Neuronal stem cell (in vitro differentiated cells): ENCODE measurements at regions not wholly inside any gene's neighbourhood (a gene's known extent, or its start where the extent isn't known, plus 50 kb on each side); places are given as distances from the start of the nearest gene placed in this dataset.
"Not testable (repeated sequence)": the region's sequence is repeated elsewhere in the genome, so short reads cannot be mapped to it uniquely, and the experiment has no call there.

Source experiments
- DNase-seq: peaks from one replicate; pipeline ENCODE4 v3.0.0-alpha.2; 2013; ENCODE audit warnings: low spot score
- H2AFZ ChIP-seq: one replicate; pipeline ENCODE4 v1.6.1; 2013; ENCODE audit warnings: mild to moderate bottlenecking, low read length, inconsistent platforms
- H2AK5ac ChIP-seq: 2 replicates; pipeline ENCODE4 v1.6.1; 2013; ENCODE audit warnings: low read depth, mild to moderate bottlenecking, inconsistent platforms, low read length, moderate library complexity, mixed read lengths
- H2BK120ac ChIP-seq: 2 replicates; pipeline ENCODE4 v1.6.1; 2013; ENCODE audit warnings: low read depth, mild to moderate bottlenecking, inconsistent platforms, low read length, moderate library complexity, mixed read lengths
- H2BK12ac ChIP-seq: one replicate; pipeline ENCODE4 v1.6.1; 2013; ENCODE audit warnings: low read length, inconsistent platforms
- H2BK15ac ChIP-seq: 2 replicates; pipeline ENCODE4 v1.6.1; 2013; ENCODE audit warnings: mild to moderate bottlenecking, low read length, inconsistent platforms, mixed read lengths
- H2BK5ac ChIP-seq: one replicate; pipeline ENCODE4 v1.6.1; 2013; ENCODE audit warnings: inconsistent platforms, mild to moderate bottlenecking, low read length, moderate library complexity
- H3K14ac ChIP-seq: one replicate; pipeline ENCODE4 v1.6.1; 2013; ENCODE audit warnings: low read length, inconsistent platforms
- H3K18ac ChIP-seq: 2 replicates; pipeline ENCODE4 v1.6.1; 2013; ENCODE audit warnings: low read length, inconsistent platforms
- H3K23ac ChIP-seq: 2 replicates; pipeline ENCODE4 v1.6.1; 2013; ENCODE audit warnings: low read depth, mild to moderate bottlenecking, mixed read lengths, low read length, inconsistent platforms; ENCODE audit not compliant: poor library complexity
- H3K27ac ChIP-seq: replicated peaks from 3 replicates; pipeline ENCODE4 v1.5.1; 2013; ENCODE audit warnings: low read length, inconsistent platforms
- H3K27me3 ChIP-seq, 3 experiments: 2 replicates each; pipeline ENCODE4 v1.6.1; 2013; ENCODE audit warnings: low read length in 3 of 3, mild to moderate bottlenecking in 2 of 3, inconsistent platforms in 1 of 3, low read depth in 1 of 3, mixed read lengths in 1 of 3, moderate library complexity in 1 of 3; ENCODE audit not compliant: control insufficient read depth in 3 of 3, insufficient read depth in 3 of 3
- H3K36me3 ChIP-seq, 2 donors: replicated peaks in 1 of 2; 2 replicates each; pipeline ENCODE4 v1.6.1; 2013; ENCODE audit warnings: low read length in 2 of 2; ENCODE audit not compliant: control insufficient read depth in 2 of 2, insufficient read depth in 2 of 2
- H3K4ac ChIP-seq: 2 replicates; pipeline ENCODE4 v1.6.1; 2013; ENCODE audit warnings: inconsistent platforms, mild to moderate bottlenecking, low read length, moderate library complexity
- H3K4me1 ChIP-seq, 2 donors: 1 replicate in 1 of 2; 2 replicates in 1 of 2; pipeline ENCODE4 v1.6.1; 2013; ENCODE audit warnings: low read length in 2 of 2, low read depth in 1 of 2; ENCODE audit not compliant: control insufficient read depth in 2 of 2, insufficient read depth in 1 of 2
- H3K4me2 ChIP-seq: one replicate; pipeline ENCODE4 v1.6.1; 2013; ENCODE audit warnings: mild to moderate bottlenecking, low read length, inconsistent platforms; ENCODE audit not compliant: insufficient read depth, poor library complexity, severe bottlenecking
- H3K4me3 ChIP-seq, 2 donors: 2 replicates each; pipeline ENCODE4 v1.5.1; 2013; ENCODE audit warnings: low read length in 2 of 2, mild to moderate bottlenecking in 2 of 2, inconsistent platforms in 1 of 2, moderate library complexity in 1 of 2
- H3K79me1 ChIP-seq: one replicate; pipeline ENCODE4 v1.6.1; 2013; ENCODE audit warnings: low read depth, mild to moderate bottlenecking, inconsistent platforms, low read length, moderate library complexity
- H3K9ac ChIP-seq: one replicate; pipeline ENCODE4 v1.6.1; 2013; ENCODE audit warnings: mild to moderate bottlenecking, low read depth, low read length, inconsistent platforms; ENCODE audit not compliant: poor library complexity
- H3K9me3 ChIP-seq, 2 donors: replicated peaks in 1 of 2; 2 replicates each; pipeline versions ENCODE3 to v1.6.1; 2013; ENCODE audit warnings: low read length in 2 of 2, mild to moderate bottlenecking in 2 of 2, inconsistent platforms in 1 of 2, low read depth in 1 of 2, mixed read lengths in 1 of 2, moderate library complexity in 1 of 2; ENCODE audit not compliant: control insufficient read depth in 2 of 2, insufficient read depth in 1 of 2
- H4K8ac ChIP-seq: one replicate; pipeline ENCODE4 v1.6.1; 2013; ENCODE audit warnings: low read depth, mild to moderate bottlenecking, inconsistent platforms, low read length, moderate library complexity
- H4K91ac ChIP-seq: one replicate; pipeline ENCODE4 v1.6.1; 2013; ENCODE audit warnings: low read length, low read depth, mild to moderate bottlenecking, inconsistent platforms; ENCODE audit not compliant: poor library complexity
- WGBS, 2 donors: extraction: QIAGEN DNeasy Blood & Tissue Kit; methylation state at CpG; one replicate each; pipeline ENCODE4 v1.1.7; 2013; ENCODE audit warnings: missing lambda C conversion rate in 2 of 2, mixed read lengths in 1 of 2; ENCODE audit not compliant: insufficient read length in 2 of 2, insufficient replicate concordance in 1 of 2; ENCODE audit errors: extremely low coverage in 2 of 2; 5-methylcytosine and 5-hydroxymethylcytosine counted together

DNA sequence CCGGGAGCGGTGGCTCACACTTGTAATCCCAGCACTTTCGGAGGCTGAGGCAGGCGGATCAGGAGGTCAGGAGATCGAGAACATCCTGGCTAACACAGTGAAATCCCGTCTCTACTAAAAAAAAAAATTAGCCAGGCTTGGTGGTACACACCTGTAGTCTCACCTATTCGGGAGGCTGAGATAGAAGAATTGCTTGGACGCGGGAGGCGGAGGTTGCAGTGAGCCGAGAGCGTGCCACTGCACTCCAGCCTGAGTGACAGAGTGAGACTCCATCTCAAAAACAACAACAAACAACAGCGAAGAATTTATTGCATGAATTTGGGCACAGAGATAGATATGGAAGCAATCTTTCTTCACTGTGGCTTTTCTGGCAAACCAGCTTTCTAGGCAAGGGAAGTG, 432.9 kb downstream of the STK39 start:
- H3K9me3 ChIP-seq, H3K23ac ChIP-seq, H3K27me3 ChIP-seq, H3K4me1 ChIP-seq, H3K4me2 ChIP-seq, H3K36me3 ChIP-seq, H2BK120ac ChIP-seq, H3K4ac ChIP-seq, H3K18ac ChIP-seq, H4K91ac ChIP-seq, H3K27ac ChIP-seq, H2BK15ac ChIP-seq, H4K8ac ChIP-seq, H3K14ac ChIP-seq, H3K4me3 ChIP-seq, DNase-seq, H3K9ac ChIP-seq, H2AK5ac ChIP-seq, H2BK5ac ChIP-seq, H2AFZ ChIP-seq, H3K79me1 ChIP-seq, H2BK12ac ChIP-seq: not testable (repeated sequence)
- WGBS, 2 donors = no CpG with 5 or more reads among the region's 13 CpGs

DNA sequence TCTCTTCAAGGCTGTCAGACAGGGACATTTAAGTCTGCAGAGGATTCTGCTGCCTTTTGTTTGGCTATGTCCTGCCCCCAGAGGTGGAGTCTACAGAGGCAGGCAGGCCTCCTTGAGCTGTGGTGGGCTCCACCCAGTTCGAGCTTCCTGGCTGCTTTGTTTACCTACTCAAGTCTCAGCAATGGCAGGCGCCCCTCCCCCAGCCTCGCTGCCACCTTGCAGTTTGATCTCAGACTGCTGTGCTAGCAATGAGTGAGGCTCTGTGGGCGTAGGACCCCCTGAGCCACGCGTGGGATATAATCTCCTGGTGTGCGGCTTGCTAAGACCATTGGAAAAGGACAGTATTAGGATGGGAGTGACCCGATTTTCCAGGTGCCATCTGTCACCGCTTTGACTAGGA, 437.6 kb downstream of the STK39 start:
- H2AFZ ChIP-seq, H3K23ac ChIP-seq, H3K79me1 ChIP-seq, H2BK120ac ChIP-seq, H2AK5ac ChIP-seq, H2BK12ac ChIP-seq, H3K9me3 ChIP-seq, H3K4me2 ChIP-seq, H2BK5ac ChIP-seq, H3K14ac ChIP-seq, H3K27ac ChIP-seq, H4K8ac ChIP-seq, DNase-seq, H3K36me3 ChIP-seq, H3K4ac ChIP-seq, H3K9ac ChIP-seq, H3K18ac ChIP-seq, H3K27me3 ChIP-seq, H3K4me3 ChIP-seq, H4K91ac ChIP-seq, H3K4me1 ChIP-seq, H2BK15ac ChIP-seq: not testable (repeated sequence)
- WGBS, 2 donors = no CpG with 5 or more reads among the region's 9 CpGs

DNA sequence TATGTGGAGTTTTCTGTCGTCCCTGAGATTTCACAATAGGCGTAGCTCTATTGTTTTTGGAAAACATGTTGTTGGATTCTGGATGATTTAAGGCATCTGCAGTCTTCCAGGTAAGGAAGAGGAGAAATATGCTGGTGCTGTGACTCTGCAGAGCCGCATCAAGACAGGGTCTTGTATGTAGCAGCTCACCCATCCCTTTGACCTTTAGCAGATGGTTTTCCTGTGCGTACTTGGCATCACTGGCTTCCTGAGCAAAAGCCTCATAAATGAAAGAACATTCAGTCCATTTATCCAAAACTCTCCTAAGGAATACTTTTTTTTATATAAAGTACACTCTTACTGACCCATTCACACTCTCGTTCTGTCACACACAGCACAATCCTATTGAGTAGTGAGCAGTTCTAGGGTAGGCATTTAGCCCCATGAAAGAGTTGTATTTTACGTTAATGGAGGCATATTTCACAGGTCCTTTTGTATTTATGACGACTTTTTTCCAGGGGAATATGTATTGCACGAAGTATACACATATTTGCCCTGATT, 443.9 kb downstream of the STK39 start:
- no peak overlapping the region for H3K27ac ChIP-seq
- no peak overlapping the region for H4K91ac ChIP-seq
- no peaks in the 10 kb centered on the region for H3K79me1 ChIP-seq
- H2BK5ac ChIP-seq = no peak overlapping the region
- no peaks in the 10 kb centered on the region for H3K36me3 ChIP-seq
- no peak overlapping the region for H3K18ac ChIP-seq
- H3K9me3 ChIP-seq = no peaks in the 10 kb centered on the region
- H3K4me2 ChIP-seq = no peak overlapping the region
- no peak overlapping the region for H2AFZ ChIP-seq
- H3K23ac ChIP-seq = no peak overlapping the region
- H3K9ac ChIP-seq = no peak overlapping the region
- H3K4me3 ChIP-seq = no peak overlapping the region
- H3K4me1 ChIP-seq = peaks cover 0 to 5% of the 10 kb centered on the region in 2 donors
- H2BK12ac ChIP-seq = no peak overlapping the region
- no peak overlapping the region for H4K8ac ChIP-seq
- no CpG with 5 or more reads among the region's 8 CpGs for WGBS, 2 donors
- H2AK5ac ChIP-seq = no peak overlapping the region
- no peak overlapping the region for H3K14ac ChIP-seq
- no peak overlapping the region for H2BK15ac ChIP-seq
- DNase-seq = no peak
- H3K4ac ChIP-seq = no peak overlapping the region
- no peak overlapping the region for H2BK120ac ChIP-seq
- H3K27me3 ChIP-seq = no peaks in the 10 kb centered on the region

DNA sequence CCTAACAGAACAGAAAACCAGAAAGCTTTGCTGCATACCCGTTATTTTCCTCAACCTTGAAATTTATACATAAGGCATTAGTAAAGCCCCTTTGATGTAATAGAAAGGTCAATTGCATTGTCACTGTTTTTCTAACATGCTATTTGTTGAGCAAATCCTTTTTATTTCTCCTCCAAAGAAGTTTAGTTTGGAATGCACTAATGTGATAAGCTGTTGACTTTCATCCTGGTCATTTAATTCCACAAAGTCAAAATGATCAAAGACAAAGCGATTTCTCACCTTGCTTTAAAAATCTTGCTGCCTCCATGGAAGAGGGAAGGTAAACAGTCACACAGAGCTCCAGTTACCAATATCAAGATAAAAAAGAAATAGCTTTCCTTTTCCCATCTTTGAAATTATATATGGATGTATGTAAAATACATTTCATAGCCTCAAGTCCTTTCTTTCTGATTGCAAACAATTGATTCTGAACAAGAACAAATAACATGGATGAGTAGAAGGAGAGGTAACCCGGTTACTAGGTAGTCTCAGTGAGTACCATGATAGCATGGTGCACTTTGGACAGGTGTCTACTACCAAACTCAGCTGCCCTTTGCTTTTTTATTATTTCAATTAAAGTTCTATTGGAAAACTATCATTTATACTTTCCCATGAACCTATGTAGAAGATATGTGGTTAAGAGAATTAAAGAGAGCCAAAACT, 452.7 kb downstream of the STK39 start:
- Histone ChIP-seq H3K36me3 (no peaks in the 10 kb centered on the region), H3K4me3 (no peak overlapping the region), H2AFZ (no peak overlapping the region), H2BK120ac (no peak overlapping the region), H3K23ac (no peak overlapping the region), H3K14ac (no peak overlapping the region), H4K8ac (no peak overlapping the region), H3K4me1 (peaks cover 0 to 9% of the 10 kb centered on the region in 2 donors), H2BK15ac (no peak overlapping the region), H3K9ac (no peak overlapping the region), H3K4ac (no peak overlapping the region), H3K4me2 (no peak overlapping the region), H2AK5ac (no peak overlapping the region), H3K18ac (no peak overlapping the region), H3K79me1 (no peaks in the 10 kb centered on the region), H3K9me3 (no peaks in the 10 kb centered on the region), H4K91ac (no peak overlapping the region), H3K27me3 (no peaks in the 10 kb centered on the region), H3K27ac (no peak overlapping the region), H2BK5ac (no peak overlapping the region), H2BK12ac (no peak overlapping the region)
- WGBS, 2 donors = no CpG with 5 or more reads among the region's 3 CpGs
- DNase-seq = no peak
